Suppressor macrophage (primary cell): ENCODE measurements at regions not wholly inside any gene's neighbourhood (a gene's known extent, or its start where the extent isn't known, plus 50 kb on each side); places are given as distances from the start of the nearest gene placed in this dataset.

ENCODE experiments used
- DNase-seq, 4 experiments: peaks; one replicate each; pipeline ENCODE4 v3.0.0-alpha.2; 2020 to 2022

DNA sequence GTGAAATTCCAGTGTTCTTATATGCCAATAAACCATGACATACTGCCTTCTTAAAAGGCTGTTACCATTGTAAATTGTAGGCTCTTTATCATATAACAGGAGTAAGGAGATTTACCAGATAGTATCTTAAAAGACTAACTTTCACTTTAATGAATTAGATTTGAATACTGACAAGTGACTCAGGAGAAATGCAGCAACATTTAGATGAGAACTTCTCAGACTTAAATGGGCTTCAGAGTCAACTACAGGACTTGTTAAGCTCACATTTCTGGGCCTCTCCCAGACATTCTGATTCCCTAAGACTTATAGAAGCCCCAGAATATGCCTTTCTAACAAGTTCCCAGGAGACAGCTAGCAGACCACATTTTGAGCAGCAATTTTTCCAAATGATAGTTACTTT, 466.3 kb downstream of the ARL4A start:
- DNase-seq: no peak

GRCh38 chr7:13155188-13155587, 467.8 kb downstream of the ARL4A start:
- DNase-seq: no peak

GRCh38 chr7:13159003-13159402, 471.6 kb downstream of the ARL4A start:
- DNase-seq: no peak

GRCh38 chr7:13159467-13160184, 472.2 kb downstream of the ARL4A start:
- DNase-seq: no peak

- no peak for DNase-seq
These were observed 473.7 kb downstream of the ARL4A start for GRCh38 chr7:13161125-13161524.

DNA sequence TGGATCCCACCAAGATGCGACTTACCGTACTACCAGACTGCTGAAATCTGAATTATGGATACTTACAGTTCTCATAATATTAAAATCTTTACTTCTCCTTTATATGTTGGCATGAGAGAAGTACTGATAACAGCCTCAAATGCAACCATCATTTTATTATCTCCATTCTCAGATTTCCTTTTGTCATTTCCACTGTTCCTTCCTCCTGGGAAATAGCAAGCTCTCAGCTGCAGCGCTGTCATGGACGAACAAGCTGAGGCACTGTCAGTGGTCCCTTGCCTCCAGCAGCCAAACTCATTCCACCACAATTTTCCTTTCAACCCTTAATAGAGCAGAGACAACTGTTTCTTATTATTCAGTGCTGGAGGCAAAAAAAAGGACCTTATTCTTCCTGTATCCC, 478.4 kb downstream of the ARL4A start:
- no peak for DNase-seq

DNA sequence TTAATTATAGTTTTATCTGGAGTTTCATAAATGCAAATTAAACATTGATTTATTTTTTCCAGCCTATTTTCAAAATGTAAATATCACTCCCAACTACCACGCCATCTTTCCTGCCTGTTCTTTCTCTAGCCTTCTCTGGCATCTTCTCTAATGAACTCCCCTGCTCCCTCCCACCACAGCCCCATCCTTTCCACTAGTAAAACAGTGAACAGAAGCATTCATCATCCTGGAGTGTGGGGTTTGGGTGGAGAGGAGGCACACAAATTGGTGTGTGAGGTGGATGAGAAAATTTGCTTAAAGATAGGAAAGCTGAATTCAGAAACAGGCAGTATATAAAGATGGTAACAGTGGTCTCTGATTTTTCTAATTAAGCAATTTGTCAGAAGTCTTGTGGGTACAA, 479.4 kb downstream of the ARL4A start:
- DNase-seq: no peak

GRCh38 chr7:13169356-13169755, 481.9 kb downstream of the ARL4A start:
- DNase-seq: no peak

GRCh38 chr7:13174991-13175390, 487.6 kb downstream of the ARL4A start:
- DNase-seq: no peak

GRCh38 chr7:13179011-13179582, 491.7 kb downstream of the ARL4A start:
- DNase-seq: peak in 1 of 4 experiments; percentile 10

GRCh38 chr7:13179775-13180523, 492.5 kb downstream of the ARL4A start:
- DNase-seq: no peak

DNA sequence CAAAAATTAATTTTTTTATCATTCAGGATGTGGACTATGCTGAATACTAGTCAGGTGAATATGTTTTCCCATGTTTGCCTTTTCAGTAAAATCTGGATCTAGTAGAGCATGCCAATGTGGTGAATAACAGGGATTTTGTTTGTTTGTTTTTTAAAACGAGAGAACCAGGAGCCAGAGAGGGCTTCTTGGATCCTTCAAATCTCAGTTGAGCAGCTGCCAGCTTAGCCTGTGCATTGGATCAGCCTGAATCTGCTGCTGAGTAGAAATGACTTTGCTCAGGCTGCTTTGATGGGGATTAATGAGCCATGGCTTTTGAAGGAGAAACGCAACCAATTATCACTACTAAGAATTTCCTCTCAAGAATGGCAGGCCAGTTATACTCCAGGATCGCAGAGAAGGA, 493.8 kb downstream of the ARL4A start:
- no peak for DNase-seq

DNA sequence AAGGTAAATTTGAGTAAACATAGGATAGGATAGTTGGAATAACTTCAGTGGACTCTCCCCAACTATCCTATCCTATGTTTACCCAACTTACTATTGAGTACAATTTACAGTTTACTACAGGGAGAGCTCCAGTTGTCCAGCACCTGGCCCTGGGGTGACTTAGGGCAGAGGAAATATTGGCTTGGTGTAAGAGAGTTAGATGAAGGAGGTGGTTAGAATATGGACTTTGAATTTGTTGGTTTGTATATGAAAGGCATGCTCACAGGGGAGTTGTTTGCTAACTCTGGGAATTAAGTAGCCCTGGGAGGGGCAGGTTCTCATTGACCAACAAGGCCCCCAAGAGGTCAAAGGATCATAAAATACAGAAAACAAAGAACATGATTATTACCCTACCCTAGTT, 497.7 kb downstream of the ARL4A start:
- DNase-seq: no peak

DNA sequence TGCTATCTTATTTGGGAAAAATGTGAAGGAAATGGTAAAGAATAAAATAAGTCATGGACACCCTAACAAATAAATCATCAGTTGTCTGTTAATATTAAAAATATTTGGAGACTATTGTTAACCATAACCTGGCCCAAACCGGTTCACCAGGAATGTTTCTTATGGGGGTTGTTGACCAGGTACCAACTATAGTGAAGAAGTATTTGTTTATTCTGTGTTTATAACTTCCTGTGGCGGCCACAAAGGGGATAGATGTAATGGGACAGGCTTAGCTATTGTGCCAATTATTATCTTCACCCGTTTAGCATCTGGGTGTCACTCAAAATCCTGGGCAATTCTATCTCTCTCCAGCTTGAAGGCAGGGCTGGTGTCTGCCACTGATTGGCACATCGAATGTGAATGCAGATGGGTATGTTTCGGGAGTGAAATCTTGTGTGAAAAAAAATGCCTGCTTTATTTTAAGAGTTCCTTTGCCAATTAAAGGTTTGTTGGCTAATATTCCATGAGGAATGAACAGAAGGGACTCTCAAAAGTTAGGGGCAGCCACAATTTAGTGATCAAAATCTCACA, 500.9 kb downstream of the ARL4A start:
- no peak for DNase-seq

GRCh38 chr7:13188922-13189321, 501.5 kb downstream of the ARL4A start:
- no peak for DNase-seq

GRCh38 chr7:13189668-13190067, 502.2 kb downstream of the ARL4A start:
- no peak for DNase-seq

- DNase-seq: no peak
These were observed 510.1 kb downstream of the ARL4A start for GRCh38 chr7:13197501-13197900.

GRCh38 chr7:13198036-13198435, 510.6 kb downstream of the ARL4A start:
- DNase-seq: no peak

DNA sequence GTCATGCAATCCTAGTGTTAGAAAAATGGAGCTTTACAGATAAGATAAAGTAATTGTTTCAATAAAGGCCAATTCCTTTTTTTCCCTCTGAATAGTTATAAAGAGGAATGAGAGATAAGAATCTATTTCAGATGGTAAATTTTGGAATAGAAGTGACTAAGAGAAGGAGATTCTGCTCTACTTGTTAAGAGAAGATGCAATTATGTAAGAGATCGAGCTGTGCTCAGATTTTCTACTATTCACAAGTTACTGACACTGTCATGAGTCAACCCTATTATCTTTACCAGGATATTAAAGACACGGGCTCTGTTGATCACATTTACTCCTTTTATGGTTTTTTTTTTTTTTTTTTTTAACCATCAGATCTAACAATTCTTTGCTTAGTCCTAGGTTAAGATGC, 511.3 kb downstream of the ARL4A start:
- no peak for DNase-seq

DNA sequence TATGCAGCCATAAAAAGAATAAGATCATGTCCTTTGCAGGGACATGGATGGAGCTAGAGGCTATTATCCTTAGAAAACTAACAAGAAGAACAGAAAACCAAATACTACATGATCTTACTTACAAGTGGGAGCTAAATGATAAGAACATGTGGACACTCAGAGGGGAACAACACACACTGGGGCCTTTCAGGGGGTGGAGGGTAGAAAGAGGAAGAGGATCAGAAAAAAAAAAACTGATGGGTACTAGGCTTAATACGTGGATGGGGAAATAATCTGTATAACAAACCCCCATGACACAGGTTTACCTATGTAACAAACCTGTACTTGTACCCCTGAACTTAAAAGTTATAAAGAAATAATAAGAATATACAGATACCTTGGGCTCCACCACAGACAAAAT, 514.2 kb downstream of the ARL4A start:
- no peak for DNase-seq

DNA sequence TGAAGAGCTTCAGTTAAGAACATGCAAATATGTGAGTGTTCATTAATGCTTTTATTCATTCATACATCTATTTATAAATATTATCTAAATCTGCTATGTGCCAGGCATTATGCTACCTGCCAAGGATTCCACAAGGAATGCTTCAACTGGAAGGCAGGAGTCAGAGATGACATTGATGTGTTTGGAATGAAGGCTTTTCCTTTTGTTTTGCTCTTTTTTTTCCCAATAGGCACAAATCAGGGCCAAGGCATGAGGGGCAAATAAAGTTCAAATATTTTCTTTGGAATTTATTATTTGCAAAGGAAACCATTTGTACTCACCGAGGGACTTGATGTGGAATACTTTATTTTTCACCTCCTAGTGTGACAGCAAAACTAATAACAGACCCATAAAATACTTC, 530.3 kb downstream of the ARL4A start:
- no peak for DNase-seq

- no peak for DNase-seq
These were observed 537.6 kb downstream of the ARL4A start for GRCh38 chr7:13225068-13225467.

DNA sequence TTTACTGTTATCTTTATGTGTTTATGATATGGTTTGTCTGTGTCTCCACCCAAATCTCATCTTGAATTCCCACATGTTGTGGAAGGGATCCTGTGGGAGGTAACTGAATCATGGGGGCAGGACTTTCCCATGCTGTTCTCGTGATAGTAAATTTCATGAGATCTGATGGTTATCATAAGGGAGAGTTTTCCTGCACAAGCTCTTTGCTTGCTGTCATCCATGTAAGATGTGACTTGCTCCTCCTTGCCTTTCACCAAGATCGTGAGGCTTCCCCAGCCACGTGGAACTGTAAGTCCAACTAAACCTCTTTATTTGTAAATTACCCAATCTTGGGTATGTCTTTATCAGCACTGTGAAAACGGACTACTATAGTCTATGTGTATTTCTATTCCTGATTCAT, 539.0 kb downstream of the ARL4A start:
- no peak for DNase-seq

GRCh38 chr7:13231216-13231615, 543.8 kb downstream of the ARL4A start:
- no peak for DNase-seq
